Panc1 (cell line): ENCODE measurements at regions not wholly inside any gene's neighbourhood (a gene's known extent, or its start where the extent isn't known, plus 50 kb on each side); places are given as distances from the start of the nearest gene placed in this dataset.

ENCODE experiments used
- ATAC-seq: fragments of 200-7000 bp; cut with Tn5 transposase; 2 replicates; pipeline ENCODE4 v1.9.1; 2020; ENCODE audit warnings: mild to moderate bottlenecking, moderate library complexity
- BruUV-seq: library from RNA; stranded (reverse); fragments of 400-500 nt; replicated peaks from 2 replicates; lab custom pipeline; 2021; lab: Mats Ljungman, UMichigan
- CTCF ChIA-PET: fragments of 300-600 bp; sonication (Branson Sonifier 250); formaldehyde crosslinking; loops from one replicate; lab custom pipeline; 2022; ENCODE audit warnings: antibody characterized with exemption; lab: Charles Lee
- POLR2A ChIA-PET: fragments of 300-600 bp; sonication (Branson Sonifier 250); formaldehyde crosslinking; loops from one replicate; lab custom pipeline; 2022; ENCODE audit warnings: antibody characterized with exemption; lab: Charles Lee
- DNase-seq: peaks from one replicate; pipeline ENCODE4 v3.0.0-alpha.2; 2010; ENCODE audit warnings: low read depth, low spot score
- H3K27ac ChIP-seq: 2 replicates; pipeline ENCODE4 v1.5.1; 2011; ENCODE audit warnings: mild to moderate bottlenecking, low read length, inconsistent platforms
- H3K27me3 ChIP-seq: fragments of 200-500 bp; sonication (Bioruptor generic); 2 replicates; pipeline ENCODE4 v1.6.0; 2014; ENCODE audit warnings: low read length, inconsistent platforms; ENCODE audit not compliant: control insufficient read depth, insufficient read depth
- H3K36me3 ChIP-seq: fragments of 200-500 bp; sonication (Bioruptor generic); 2 replicates; pipeline ENCODE4 v1.5.1; 2014; ENCODE audit warnings: inconsistent platforms, mild to moderate bottlenecking, low read length, moderate library complexity; ENCODE audit not compliant: control insufficient read depth, insufficient read depth
- H3K4me1 ChIP-seq: 2 replicates; pipeline ENCODE4 v1.5.1; 2011; ENCODE audit warnings: inconsistent platforms, mild to moderate bottlenecking, low read length, moderate library complexity; ENCODE audit not compliant: control insufficient read depth, insufficient read depth
- H3K4me3 ChIP-seq, 2 experiments: 2 replicates each; pipeline ENCODE4 v1.5.1; 2011 to 2012; ENCODE audit warnings: low read depth in 2 of 2, low read length in 2 of 2, mild to moderate bottlenecking in 2 of 2, inconsistent platforms in 1 of 2, moderate library complexity in 1 of 2
- H3K9me3 ChIP-seq: fragments of 200-500 bp; sonication (Bioruptor generic); 2 replicates; pipeline ENCODE4 v1.5.1; 2014; ENCODE audit warnings: low read depth, mild to moderate bottlenecking, inconsistent platforms, low read length, moderate library complexity; ENCODE audit not compliant: control insufficient read depth, insufficient read depth
- CTCF ChIP-seq: fragments of 450-650 bp; IDR thresholded peaks from 2 replicates; pipeline ENCODE4 v1.5.1; 2017; ENCODE audit warnings: mild to moderate bottlenecking
- POLR2AphosphoS5 ChIP-seq: IDR thresholded peaks from 2 replicates; pipeline ENCODE4 v1.6.1; 2012; ENCODE audit warnings: mild to moderate bottlenecking, low read depth, low read length, moderate library complexity
- REST ChIP-seq, 2 experiments: IDR thresholded peaks; 2 replicates each; pipeline ENCODE4 v1.6.1; 2011 to 2012; ENCODE audit warnings: low read depth in 2 of 2, control low read depth in 1 of 2, low read length in 1 of 2, mild to moderate bottlenecking in 1 of 2, moderate library complexity in 1 of 2; ENCODE audit not compliant: insufficient read depth in 1 of 2
- SIN3A ChIP-seq: IDR thresholded peaks from 2 replicates; pipeline ENCODE4 v1.6.1; 2012; ENCODE audit warnings: low read depth, mild to moderate bottlenecking, low read length, moderate library complexity, borderline replicate concordance; ENCODE audit not compliant: insufficient read depth
- TCF7L2 ChIP-seq: IDR thresholded peaks from 2 replicates; pipeline ENCODE4 v1.6.1; 2011; ENCODE audit warnings: mild to moderate bottlenecking, low read depth, low read length, inconsistent platforms
- in situ Hi-C: cut with HindIII; loops from 2 replicates; pipeline ENCODE4 v1.10.0; 2016; ENCODE audit warnings: low sequenced_read_pairs, low pct_unique_long_range_greater_than_20kb
- intact Hi-C: fragments of 100-400 bp; cut with micrococcal nuclease; formaldehyde crosslinking; loops from one replicate; pipeline ENCODE4 v1.10.0; 2022; ENCODE audit not compliant: unreplicated experiment

- no peak for DNase-seq
- intact Hi-C loops (loop anchor here (10.0 kb wide), 1 partner anchor 150 kb away; no protein-coding TSS in a partner anchor), in situ Hi-C loops (no loop called here)
- Histone ChIP-seq H3K27me3 (peaks cover 8% of the 10 kb centered on the region; the same call in 1 of the 2 replicates), H3K36me3 (no peaks in the 10 kb centered on the region), H3K4me3 (no peak overlapping the region), H3K4me1 (no peaks in the 10 kb centered on the region), H3K27ac (no peak overlapping the region), H3K9me3 (no peaks in the 10 kb centered on the region)
- no peak for ATAC-seq
- POLR2A ChIA-PET, result no interaction called here
- no peak for TF ChIP-seq REST (IDR thresholded peaks at IDR 0.05; ENCODE audit: insufficient read depth in 1 of 2, low read depth in 2 of 2, low read length in 1 of 2)
- no peak for TF ChIP-seq POLR2AphosphoS5
- TF ChIP-seq TCF7L2, result no peak
- no peak for TF ChIP-seq CTCF
- no peak for TF ChIP-seq SIN3A
- CTCF ChIA-PET, result interaction anchor here (0.7 kb wide), 1 partner anchor 127 kb away, joined by 3 read pairs; no protein-coding TSS in a partner anchor
- BruUV-seq, result no TSS peak
Measured at GRCh38 chr17:33785281-33785680, 469.8 kb upstream of the CCL2 start.

- TF ChIP-seq SIN3A (no peak), POLR2AphosphoS5 (no peak), REST (IDR thresholded peaks at IDR 0.05; ENCODE audit: insufficient read depth in 1 of 2, low read depth in 2 of 2, low read length in 1 of 2) (no peak), TCF7L2 (no peak), CTCF (no peak)
- Histone ChIP-seq H3K27me3 (0 out of 2 replicates have a peak, but pooled peaks cover under 1% of the 10 kb centered on the region), H3K4me3 (no peak overlapping the region), H3K36me3 (no peaks in the 10 kb centered on the region), H3K27ac (no peak overlapping the region), H3K9me3 (no peaks in the 10 kb centered on the region), H3K4me1 (no peaks in the 10 kb centered on the region)
- ATAC-seq (no peak), DNase-seq (no peak)
- intact Hi-C loops, result loop anchor here (10.0 kb wide), 1 partner anchor 148 kb away; no protein-coding TSS in a partner anchor
- in situ Hi-C loops, result no loop called here
- POLR2A ChIA-PET, result no interaction called here
- CTCF ChIA-PET, result no interaction called here
- no TSS peak for BruUV-seq
Measured at GRCh38 chr17:33786478-33786877, 468.6 kb upstream of the CCL2 start.
